ENCODE measurements at regions not wholly inside any gene's neighbourhood (a gene's known extent, or its start where the extent isn't known, plus 50 kb on each side); places are given as distances from the start of the nearest gene placed in this dataset.

- Histone ChIP-seq H3K9ac (ENCODE audit: low read length) (no peak overlapping the region), H3K27ac (ENCODE audit: low read depth, low read length) (no peak overlapping the region), H3K4me1 (ENCODE audit: control insufficient read depth, insufficient read depth, low read length) (0 out of 2 replicates have a peak, but pooled peaks cover 7% of the 10 kb centered on the region), H3K27me3 (ENCODE audit: control insufficient read depth, insufficient read depth, low read length) (no peaks in the 10 kb centered on the region), H3K36me3 (ENCODE audit: control insufficient read depth, insufficient read depth, low read length) (no peaks in the 10 kb centered on the region), H3K4me3 (ENCODE audit: low read depth, low read length) (no peak overlapping the region), H3K9me3 (ENCODE audit: control insufficient read depth, insufficient read depth, low read depth, low read length) (peaks cover 4% of the 10 kb centered on the region; the same call in 1 of the 2 replicates)
Measured at GRCh38 chr2:117512307-117512706, 302.2 kb upstream of the DDX18 start.

GRCh38 chr2:117514371-117514770, 300.1 kb upstream of the DDX18 start:
- no peak overlapping the region for H3K27ac ChIP-seq (ENCODE audit: low read depth, low read length)
- H3K9ac ChIP-seq (ENCODE audit: low read length), result no peak overlapping the region
- H3K4me3 ChIP-seq (ENCODE audit: low read depth, low read length), result no peak overlapping the region
- no peaks in the 10 kb centered on the region for H3K36me3 ChIP-seq (ENCODE audit: control insufficient read depth, insufficient read depth, low read length)
- H3K9me3 ChIP-seq (ENCODE audit: control insufficient read depth, insufficient read depth, low read depth, low read length), result peaks cover 4% of the 10 kb centered on the region; the same call in 1 of the 2 replicates
- 0 out of 2 replicates have a peak, but pooled peaks cover 7% of the 10 kb centered on the region for H3K4me1 ChIP-seq (ENCODE audit: control insufficient read depth, insufficient read depth, low read length)
- no peaks in the 10 kb centered on the region for H3K27me3 ChIP-seq (ENCODE audit: control insufficient read depth, insufficient read depth, low read length)

DNA sequence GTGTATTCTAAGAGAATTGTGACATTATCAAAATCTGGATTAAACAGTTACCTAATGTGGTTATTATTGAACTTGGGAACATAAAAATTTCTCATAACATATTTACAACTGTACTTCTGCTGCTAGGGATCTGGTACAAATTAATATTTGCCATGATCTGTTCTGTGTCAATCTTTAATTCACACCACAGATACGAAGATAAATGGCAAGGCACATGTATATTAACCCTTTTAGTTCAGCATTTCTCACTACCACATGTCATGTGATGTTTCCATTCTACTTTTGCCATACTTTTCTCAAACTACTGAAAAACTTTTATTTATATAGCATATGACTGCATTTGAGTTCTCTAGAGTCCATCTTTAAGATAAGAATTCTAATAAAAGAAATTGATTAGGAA, 295.3 kb upstream of the DDX18 start:
- Histone ChIP-seq H3K9me3 (ENCODE audit: control insufficient read depth, insufficient read depth, low read depth, low read length) (no peaks in the 10 kb centered on the region), H3K4me3 (ENCODE audit: low read depth, low read length) (no peak overlapping the region), H3K4me1 (ENCODE audit: control insufficient read depth, insufficient read depth, low read length) (0 out of 2 replicates have a peak, but pooled peaks cover 5% of the 10 kb centered on the region), H3K9ac (ENCODE audit: low read length) (no peak overlapping the region), H3K27me3 (ENCODE audit: control insufficient read depth, insufficient read depth, low read length) (no peaks in the 10 kb centered on the region), H3K36me3 (ENCODE audit: control insufficient read depth, insufficient read depth, low read length) (no peaks in the 10 kb centered on the region), H3K27ac (ENCODE audit: low read depth, low read length) (no peak overlapping the region)

DNA sequence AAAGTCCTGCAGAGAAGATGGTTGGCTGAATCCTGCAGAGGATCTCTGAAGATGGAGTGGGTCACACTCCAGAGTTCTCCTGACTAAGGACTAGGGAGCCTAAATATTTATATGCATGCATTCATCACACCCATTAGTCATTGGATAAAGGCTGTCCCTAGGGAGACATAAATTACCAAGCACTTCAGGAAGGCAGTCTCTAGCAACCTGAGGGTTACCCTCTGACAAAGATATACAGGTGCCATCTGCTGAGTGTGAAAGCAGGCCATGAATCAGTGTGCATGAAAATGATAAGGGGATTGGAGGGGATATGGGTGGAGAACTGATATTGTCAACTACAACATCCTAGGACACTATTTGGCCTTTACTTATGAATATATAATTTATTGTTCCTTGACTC, 294.8 kb upstream of the DDX18 start:
- no peak overlapping the region for H3K27ac ChIP-seq (ENCODE audit: low read depth, low read length)
- H3K36me3 ChIP-seq (ENCODE audit: control insufficient read depth, insufficient read depth, low read length), result no peaks in the 10 kb centered on the region
- H3K4me1 ChIP-seq (ENCODE audit: control insufficient read depth, insufficient read depth, low read length), result peaks cover 2% of the 10 kb centered on the region; the same call in 1 of the 2 replicates
- H3K4me3 ChIP-seq (ENCODE audit: low read depth, low read length), result no peak overlapping the region
- no peaks in the 10 kb centered on the region for H3K9me3 ChIP-seq (ENCODE audit: control insufficient read depth, insufficient read depth, low read depth, low read length)
- no peaks in the 10 kb centered on the region for H3K27me3 ChIP-seq (ENCODE audit: control insufficient read depth, insufficient read depth, low read length)
- no peak overlapping the region for H3K9ac ChIP-seq (ENCODE audit: low read length)

- Histone ChIP-seq H3K4me3 (ENCODE audit: low read depth, low read length) (no peak overlapping the region), H3K36me3 (ENCODE audit: control insufficient read depth, insufficient read depth, low read length) (no peaks in the 10 kb centered on the region), H3K9ac (ENCODE audit: low read length) (no peak overlapping the region), H3K4me1 (ENCODE audit: control insufficient read depth, insufficient read depth, low read length) (peaks cover 8% of the 10 kb centered on the region; the same call in 1 of the 2 replicates), H3K9me3 (ENCODE audit: control insufficient read depth, insufficient read depth, low read depth, low read length) (no peaks in the 10 kb centered on the region), H3K27ac (ENCODE audit: low read depth, low read length) (no peak overlapping the region), H3K27me3 (ENCODE audit: control insufficient read depth, insufficient read depth, low read length) (no peaks in the 10 kb centered on the region)
Measured at GRCh38 chr2:117523267-117523666, 291.2 kb upstream of the DDX18 start.

GRCh38 chr2:117523711-117524238, 290.7 kb upstream of the DDX18 start:
- peaks cover 8% of the 10 kb centered on the region; the same call in 1 of the 2 replicates for H3K4me1 ChIP-seq (ENCODE audit: control insufficient read depth, insufficient read depth, low read length)
- H3K27me3 ChIP-seq (ENCODE audit: control insufficient read depth, insufficient read depth, low read length), result no peaks in the 10 kb centered on the region
- H3K4me3 ChIP-seq (ENCODE audit: low read depth, low read length), result no peak overlapping the region
- no peaks in the 10 kb centered on the region for H3K9me3 ChIP-seq (ENCODE audit: control insufficient read depth, insufficient read depth, low read depth, low read length)
- H3K9ac ChIP-seq (ENCODE audit: low read length), result no peak overlapping the region
- no peaks in the 10 kb centered on the region for H3K36me3 ChIP-seq (ENCODE audit: control insufficient read depth, insufficient read depth, low read length)
- H3K27ac ChIP-seq (ENCODE audit: low read depth, low read length), result no peak overlapping the region

DNA sequence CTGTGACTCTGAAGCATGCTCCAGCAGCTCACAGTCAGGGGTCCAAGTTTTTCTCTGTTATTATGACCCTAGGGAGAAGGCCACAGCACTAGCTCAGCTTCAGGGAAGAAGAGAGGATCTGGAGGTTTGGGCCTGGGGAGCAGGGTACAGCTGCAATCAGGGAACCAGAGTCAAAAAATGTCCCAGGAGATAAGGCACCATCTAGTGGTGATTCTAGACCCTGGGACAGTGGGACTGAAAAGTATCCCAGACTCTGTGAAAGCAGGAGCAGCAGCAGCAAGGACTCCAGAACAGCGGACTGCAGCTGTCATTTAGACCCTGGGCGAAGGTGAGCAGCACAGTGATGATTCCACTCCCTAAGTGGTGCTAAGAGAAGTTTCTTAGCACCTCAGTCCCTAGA, 278.4 kb upstream of the DDX18 start:
- Histone ChIP-seq H3K9me3 (ENCODE audit: control insufficient read depth, insufficient read depth, low read depth, low read length) (peaks cover 21% of the 10 kb centered on the region), H3K4me1 (ENCODE audit: control insufficient read depth, insufficient read depth, low read length) (no peaks in the 10 kb centered on the region), H3K27me3 (ENCODE audit: control insufficient read depth, insufficient read depth, low read length) (no peaks in the 10 kb centered on the region), H3K9ac (ENCODE audit: low read length) (no peak overlapping the region), H3K36me3 (ENCODE audit: control insufficient read depth, insufficient read depth, low read length) (peaks cover 10% of the 10 kb centered on the region), H3K4me3 (ENCODE audit: low read depth, low read length) (no peak overlapping the region), H3K27ac (ENCODE audit: low read depth, low read length) (no peak overlapping the region)

DNA sequence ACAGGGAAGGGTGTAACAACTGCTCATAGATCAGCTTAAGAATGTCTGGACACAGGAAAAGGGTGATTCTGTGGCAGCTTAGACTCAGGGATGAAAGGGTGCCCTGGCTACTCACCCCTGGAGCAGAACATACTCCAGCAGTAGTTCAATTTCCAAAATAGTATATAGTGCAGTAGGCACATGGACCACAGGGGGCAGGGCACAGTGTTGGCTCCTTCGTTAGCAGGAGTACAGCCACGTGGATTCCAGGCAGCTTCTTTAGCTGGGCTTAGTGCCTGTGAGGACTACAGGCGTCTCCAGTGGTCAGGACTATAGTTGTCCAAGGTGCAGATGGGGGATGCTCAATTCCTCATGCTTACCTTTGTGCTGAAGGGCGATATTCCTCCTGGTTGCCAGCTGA, 277.5 kb upstream of the DDX18 start:
- H3K27ac ChIP-seq (ENCODE audit: low read depth, low read length), result no peak overlapping the region
- H3K9ac ChIP-seq (ENCODE audit: low read length), result no peak overlapping the region
- peaks cover 10% of the 10 kb centered on the region for H3K36me3 ChIP-seq (ENCODE audit: control insufficient read depth, insufficient read depth, low read length)
- H3K4me3 ChIP-seq (ENCODE audit: low read depth, low read length), result no peak overlapping the region
- peaks cover 21% of the 10 kb centered on the region for H3K9me3 ChIP-seq (ENCODE audit: control insufficient read depth, insufficient read depth, low read depth, low read length)
- no peaks in the 10 kb centered on the region for H3K4me1 ChIP-seq (ENCODE audit: control insufficient read depth, insufficient read depth, low read length)
- H3K27me3 ChIP-seq (ENCODE audit: control insufficient read depth, insufficient read depth, low read length), result no peaks in the 10 kb centered on the region

DNA sequence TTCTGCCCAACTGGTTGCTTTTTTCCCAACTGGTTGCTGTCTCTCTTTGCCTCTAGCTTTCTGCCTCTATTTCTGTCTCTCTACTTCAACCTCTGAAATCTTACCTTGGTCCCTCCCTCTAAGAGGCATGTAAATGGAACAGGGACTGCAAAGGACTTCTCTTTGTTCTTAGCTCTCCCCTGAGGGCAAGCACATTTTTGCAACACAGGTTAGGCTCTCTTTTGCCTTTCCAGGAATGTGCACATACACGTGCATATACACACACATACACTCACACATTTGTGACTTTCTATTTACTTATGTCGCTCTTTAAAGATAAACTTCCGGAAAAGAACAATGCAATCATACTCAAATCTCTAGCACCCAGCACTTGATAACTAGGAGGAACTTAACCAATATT, 262.6 kb upstream of the DDX18 start:
- H3K36me3 ChIP-seq (ENCODE audit: control insufficient read depth, insufficient read depth, low read length), result no peaks in the 10 kb centered on the region; the same call in 1 of the 2 replicates

GRCh38 chr2:117553448-117553847, 261.0 kb upstream of the DDX18 start:
- no peaks in the 10 kb centered on the region for H3K27me3 ChIP-seq (ENCODE audit: control insufficient read depth, insufficient read depth, low read length)
- peak overlapping the region; percentile 77; the same call in 1 of the 2 replicates for H3K27ac ChIP-seq (ENCODE audit: low read depth, low read length)
- peaks cover 40% of the 10 kb centered on the region for H3K4me1 ChIP-seq (ENCODE audit: control insufficient read depth, insufficient read depth, low read length)
- no peaks in the 10 kb centered on the region for H3K9me3 ChIP-seq (ENCODE audit: control insufficient read depth, insufficient read depth, low read depth, low read length)
- H3K9ac ChIP-seq (ENCODE audit: low read length), result no peak overlapping the region
- no peaks in the 10 kb centered on the region for H3K36me3 ChIP-seq (ENCODE audit: control insufficient read depth, insufficient read depth, low read length)
- H3K4me3 ChIP-seq (ENCODE audit: low read depth, low read length), result peak overlapping the region; percentile 5; the same call in 1 of the 2 replicates

More for the DNA sequence above, 262.6 kb upstream of the DDX18 start:
- Histone ChIP-seq H3K9ac (ENCODE audit: low read length) (no peak overlapping the region), H3K4me3 (ENCODE audit: low read depth, low read length) (no peak overlapping the region), H3K27me3 (ENCODE audit: control insufficient read depth, insufficient read depth, low read length) (no peaks in the 10 kb centered on the region), H3K4me1 (ENCODE audit: control insufficient read depth, insufficient read depth, low read length) (peaks cover 39% of the 10 kb centered on the region), H3K9me3 (ENCODE audit: control insufficient read depth, insufficient read depth, low read depth, low read length) (no peaks in the 10 kb centered on the region), H3K27ac (ENCODE audit: low read depth, low read length) (no peak overlapping the region)

- no peak overlapping the region for H3K9ac ChIP-seq (ENCODE audit: low read length)
- H3K4me3 ChIP-seq (ENCODE audit: low read depth, low read length), result no peak overlapping the region
- no peak overlapping the region for H3K27ac ChIP-seq (ENCODE audit: low read depth, low read length)
- H3K4me1 ChIP-seq (ENCODE audit: control insufficient read depth, insufficient read depth, low read length), result peaks cover 38% of the 10 kb centered on the region
- H3K9me3 ChIP-seq (ENCODE audit: control insufficient read depth, insufficient read depth, low read depth, low read length), result no peaks in the 10 kb centered on the region
- H3K36me3 ChIP-seq (ENCODE audit: control insufficient read depth, insufficient read depth, low read length), result no peaks in the 10 kb centered on the region
- no peaks in the 10 kb centered on the region for H3K27me3 ChIP-seq (ENCODE audit: control insufficient read depth, insufficient read depth, low read length)
Measured at GRCh38 chr2:117555965-117556364, 258.5 kb upstream of the DDX18 start.

All from HUES6 (cell line).